GM23338 (cell line): ENCODE measurements at regions not wholly inside any gene's neighbourhood (a gene's known extent, or its start where the extent isn't known, plus 50 kb on each side); places are given as distances from the start of the nearest gene placed in this dataset.

Experiments
- ATAC-seq: fragments of 200-7000 bp; cut with Tn5 transposase; 3 replicates; pipeline ENCODE4 v1.9.1; 2020
- DNase-seq: peaks from one replicate; pipeline ENCODE4 v3.0.0-alpha.2; 2015; ENCODE audit warnings: low spot score
- H2AFZ ChIP-seq: fragments of 200-600 bp; sonication (generic); 2 replicates; pipeline ENCODE4 v1.8.0; 2016; ENCODE audit warnings: antibody characterized with exemption, mild to moderate bottlenecking, moderate library complexity
- H3F3A ChIP-seq: fragments of 200-600 bp; sonication (generic); replicated peaks from 2 replicates; pipeline ENCODE4 v1.8.0; 2017; ENCODE audit warnings: antibody characterized with exemption, mixed run types, low read depth
- H3K27ac ChIP-seq: fragments of 200-600 bp; sonication (generic); 2 replicates; pipeline ENCODE4 v1.6.1; 2016; ENCODE audit warnings: low read depth
- H3K27me3 ChIP-seq: fragments of 200-600 bp; sonication (generic); 2 replicates; pipeline ENCODE4 v1.8.0; 2016; ENCODE audit warnings: mild to moderate bottlenecking, mixed run types, moderate library complexity; ENCODE audit not compliant: insufficient read depth
- H3K36me3 ChIP-seq: fragments of 200-600 bp; sonication (generic); 2 replicates; pipeline ENCODE4 v1.8.0; 2016; ENCODE audit warnings: mild to moderate bottlenecking; ENCODE audit not compliant: insufficient read depth
- H3K4me1 ChIP-seq: fragments of 200-600 bp; sonication (generic); 2 replicates; pipeline ENCODE4 v1.8.0; 2016; ENCODE audit warnings: mild to moderate bottlenecking, moderate library complexity; ENCODE audit not compliant: insufficient read depth
- H3K4me2 ChIP-seq: fragments of 200-600 bp; sonication (generic); 2 replicates; pipeline ENCODE4 v1.7.1; 2017; ENCODE audit warnings: mixed run types
- H3K4me3 ChIP-seq: fragments of 200-600 bp; sonication (generic); 2 replicates; pipeline ENCODE4 v1.6.1; 2016; ENCODE audit warnings: mixed run types
- H3K79me2 ChIP-seq: fragments of 200-600 bp; sonication (generic); replicated peaks from 2 replicates; pipeline ENCODE4 v1.8.0; 2017; ENCODE audit warnings: mild to moderate bottlenecking; ENCODE audit not compliant: insufficient read depth
- H3K9me2 ChIP-seq: fragments of 200-600 bp; sonication (generic); 2 replicates; pipeline ENCODE4 v1.8.0; 2017; ENCODE audit not compliant: insufficient read depth
- H4K20me1 ChIP-seq: fragments of 200-600 bp; sonication (generic); replicated peaks from 2 replicates; pipeline ENCODE4 v1.8.0; 2017; ENCODE audit warnings: mild to moderate bottlenecking; ENCODE audit not compliant: insufficient read depth
- H3K27ac Mint-ChIP-seq: 2 replicates; pipeline ENCODE4 v1.8.0; 2020; ENCODE audit warnings: inconsistent platforms, mild to moderate bottlenecking, moderate library complexity, mixed read lengths
- H3K27me3 Mint-ChIP-seq: 3 replicates; pipeline ENCODE4 v1.8.0; 2022; ENCODE audit warnings: low read depth, mild to moderate bottlenecking, moderate library complexity, mixed read lengths, inconsistent platforms; ENCODE audit not compliant: insufficient read depth, poor library complexity
- H3K36me3 Mint-ChIP-seq: 3 replicates; pipeline ENCODE4 v1.8.0; 2021; ENCODE audit warnings: low read depth, mild to moderate bottlenecking, inconsistent platforms, moderate library complexity, mixed read lengths
- H3K4me1 Mint-ChIP-seq: 3 replicates; pipeline ENCODE4 v1.8.0; 2020; ENCODE audit warnings: mild to moderate bottlenecking, inconsistent platforms, mixed read lengths
- H3K4me3 Mint-ChIP-seq: 3 replicates; pipeline ENCODE4 v1.8.0; 2021; ENCODE audit warnings: moderate library complexity, mild to moderate bottlenecking, inconsistent platforms, mixed read lengths
- H3K9me3 Mint-ChIP-seq: 3 replicates; pipeline ENCODE4 v1.8.0; 2020; ENCODE audit warnings: moderate library complexity, mild to moderate bottlenecking, inconsistent platforms, mixed read lengths
- CREB1 ChIP-seq: fragments of 250-450 bp; sonication (Bioruptor Pico); IDR thresholded peaks from 2 replicates; pipeline ENCODE4 v1.5.0; 2020; ENCODE audit warnings: low read depth, mild to moderate bottlenecking, moderate library complexity
- CTCF ChIP-seq, 2 experiments: fragments of 200-600 bp in 1 of 2; sonication (generic) in 1 of 2; conservative IDR thresholded peaks; 2 replicates each; pipeline versions ENCODE4 v1.5.1 to v1.6.1; 2016 to 2017; ENCODE audit warnings: antibody characterized with exemption in 2 of 2, low read depth in 2 of 2, mild to moderate bottlenecking in 2 of 2, moderate library complexity in 1 of 2
- ETS1 ChIP-seq: IDR thresholded peaks from 2 replicates; pipeline ENCODE4 v1.6.1; 2016; ENCODE audit warnings: antibody characterized with exemption
- EZH2 ChIP-seq: fragments of 200-600 bp; sonication (generic); IDR thresholded peaks from one replicate; pipeline ENCODE4 v1.8.0; 2017; ENCODE audit warnings: antibody characterized with exemption, mild to moderate bottlenecking, low read depth; ENCODE audit not compliant: unreplicated experiment
- EZH2phosphoT487 ChIP-seq: fragments of 200-600 bp; sonication (generic); IDR thresholded peaks from one replicate; pipeline ENCODE4 v1.8.1; 2018; ENCODE audit warnings: antibody characterized with exemption; ENCODE audit not compliant: unreplicated experiment
- JUNB ChIP-seq: IDR thresholded peaks from one replicate; pipeline ENCODE4 v1.6.1; 2016; ENCODE audit warnings: antibody characterized with exemption; ENCODE audit not compliant: unreplicated experiment
- NANOG ChIP-seq: IDR thresholded peaks from 2 replicates; pipeline ENCODE4 v1.6.1; 2016; ENCODE audit warnings: antibody characterized with exemption, borderline replicate concordance
- POLR2AphosphoS5 ChIP-seq: IDR thresholded peaks from 2 replicates; pipeline ENCODE4 v1.6.1; 2016; ENCODE audit warnings: antibody characterized with exemption, low read depth
- REST ChIP-seq: IDR thresholded peaks from one replicate; pipeline ENCODE4 v1.6.1; 2018; ENCODE audit warnings: antibody characterized with exemption; ENCODE audit not compliant: unreplicated experiment
- STAT1 ChIP-seq: IDR thresholded peaks from one replicate; pipeline ENCODE4 v1.6.1; 2016; ENCODE audit warnings: antibody characterized with exemption; ENCODE audit not compliant: unreplicated experiment
- ZNF114 ChIP-seq: fragments of 250-450 bp; sonication (Bioruptor Pico); IDR thresholded peaks from 2 replicates; pipeline ENCODE4 v1.5.0; 2020; ENCODE audit warnings: mild to moderate bottlenecking, moderate library complexity
- ZNF331 ChIP-seq: fragments of 250-450 bp; sonication (Bioruptor Pico); IDR thresholded peaks from 2 replicates; pipeline ENCODE4 v1.5.0; 2020; ENCODE audit warnings: low read depth, mild to moderate bottlenecking, moderate library complexity
- ZNF462 ChIP-seq: fragments of 250-450 bp; sonication (Bioruptor Pico); IDR thresholded peaks from 2 replicates; pipeline ENCODE4 v1.5.0; 2020; ENCODE audit warnings: mild to moderate bottlenecking, moderate library complexity

- Histone ChIP-seq H2AFZ (no peak overlapping the region), H3F3A (no peaks in the 10 kb centered on the region), H3K36me3 (no peaks in the 10 kb centered on the region), H3K4me1 (no peaks in the 10 kb centered on the region), H3K27me3 (no peaks in the 10 kb centered on the region), H3K4me3 (no peak overlapping the region), H3K4me2 (no peak overlapping the region), H3K9me2 (0 out of 2 replicates have a peak, but pooled peaks cover 10% of the 10 kb centered on the region), H3K27ac (no peak overlapping the region), H4K20me1 (no peaks in the 10 kb centered on the region), H3K79me2 (no peaks in the 10 kb centered on the region)
- no peaks in the 10 kb centered on the region for H3K4me1 Mint-ChIP-seq
- DNase-seq = no peak
- ATAC-seq = no peak
- no peak for TF ChIP-seq EZH2
- no peak for TF ChIP-seq ZNF462 (CRISPR knock-in tag)
- no peak for TF ChIP-seq ZNF114 (CRISPR knock-in tag)
- no peak for TF ChIP-seq STAT1
- no peak for TF ChIP-seq EZH2phosphoT487
- no peak for TF ChIP-seq CTCF (conservative IDR thresholded peaks at IDR 0.05; ENCODE audit: low read depth in 2 of 2)
- no peak for TF ChIP-seq ZNF331 (CRISPR knock-in tag)
- no peak for TF ChIP-seq REST
- no peak for TF ChIP-seq JUNB
- no peak for TF ChIP-seq POLR2AphosphoS5
- TF ChIP-seq CREB1 (CRISPR knock-in tag) = no peak
- TF ChIP-seq NANOG = no peak
- no peak for TF ChIP-seq ETS1
- H3K4me3 Mint-ChIP-seq = no peak overlapping the region
- H3K27ac Mint-ChIP-seq = no peak overlapping the region
- no peaks in the 10 kb centered on the region for H3K36me3 Mint-ChIP-seq
- H3K9me3 Mint-ChIP-seq = no peaks in the 10 kb centered on the region; the same call in 2 of the 3 replicates
- H3K27me3 Mint-ChIP-seq = peaks cover 2% of the 10 kb centered on the region
Measured at GRCh38 chr10:88073682-88074081, 210.3 kb downstream of the PTEN start.
